Stomach (tissue), 4 donors: ENCODE measurements at regions not wholly inside any gene's neighbourhood (a gene's known extent, or its start where the extent isn't known, plus 50 kb on each side); places are given as distances from the start of the nearest gene placed in this dataset.

Source experiments
- POLR2A ChIP-seq, 4 donors: fragments of 450-650 bp; IDR thresholded peaks; one replicate each; pipeline ENCODE4 v1.6.1; 2016; ENCODE audit warnings: antibody characterized with exemption in 4 of 4, control low read depth in 2 of 4, mild to moderate bottlenecking in 1 of 4, moderate library complexity in 1 of 4
- POLR2AphosphoS5 ChIP-seq, 3 donors: sonication (generic); formaldehyde crosslinking; IDR thresholded peaks; one replicate each; pipeline ENCODE4 v1.6.1; 2016; ENCODE audit warnings: antibody characterized with exemption in 3 of 3
- TF ChIP-seq, protein P1 (sequence below), 7 experiments: fragments of 450-650 bp in 4 of 7; fragments of 200-600 bp in 3 of 7; sonication (generic) in 3 of 7; IDR thresholded peaks; one replicate each; pipeline ENCODE4 v1.5.1; 2016 to 2019; ENCODE audit warnings: antibody characterized with exemption in 7 of 7, control low read depth in 2 of 7, mild to moderate bottlenecking in 1 of 7

GRCh38 chr3:13702286-13702685 is 153.4 kb downstream of the FBLN2 start:
- TF ChIP-seq, protein P1, sequence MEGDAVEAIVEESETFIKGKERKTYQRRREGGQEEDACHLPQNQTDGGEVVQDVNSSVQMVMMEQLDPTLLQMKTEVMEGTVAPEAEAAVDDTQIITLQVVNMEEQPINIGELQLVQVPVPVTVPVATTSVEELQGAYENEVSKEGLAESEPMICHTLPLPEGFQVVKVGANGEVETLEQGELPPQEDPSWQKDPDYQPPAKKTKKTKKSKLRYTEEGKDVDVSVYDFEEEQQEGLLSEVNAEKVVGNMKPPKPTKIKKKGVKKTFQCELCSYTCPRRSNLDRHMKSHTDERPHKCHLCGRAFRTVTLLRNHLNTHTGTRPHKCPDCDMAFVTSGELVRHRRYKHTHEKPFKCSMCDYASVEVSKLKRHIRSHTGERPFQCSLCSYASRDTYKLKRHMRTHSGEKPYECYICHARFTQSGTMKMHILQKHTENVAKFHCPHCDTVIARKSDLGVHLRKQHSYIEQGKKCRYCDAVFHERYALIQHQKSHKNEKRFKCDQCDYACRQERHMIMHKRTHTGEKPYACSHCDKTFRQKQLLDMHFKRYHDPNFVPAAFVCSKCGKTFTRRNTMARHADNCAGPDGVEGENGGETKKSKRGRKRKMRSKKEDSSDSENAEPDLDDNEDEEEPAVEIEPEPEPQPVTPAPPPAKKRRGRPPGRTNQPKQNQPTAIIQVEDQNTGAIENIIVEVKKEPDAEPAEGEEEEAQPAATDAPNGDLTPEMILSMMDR (IDR thresholded peaks at IDR 0.05): no peak
- TF ChIP-seq POLR2AphosphoS5 (IDR thresholded peaks at IDR 0.05) (no peak), POLR2A (IDR thresholded peaks at IDR 0.05) (no peak)
